ENCODE measurements at regions not wholly inside any gene's neighbourhood (a gene's known extent, or its start where the extent isn't known, plus 50 kb on each side); places are given as distances from the start of the nearest gene placed in this dataset.
"Not testable (repeated sequence)": the region's sequence is repeated elsewhere in the genome, so short reads cannot be mapped to it uniquely, and the experiment has no call there.

- Histone ChIP-seq H3K4me1 (ENCODE audit: insufficient read depth, low read length) (no peaks in the 10 kb centered on the region), H3K9me3 (ENCODE audit: control insufficient read depth, insufficient read depth, low read length) (no peaks in the 10 kb centered on the region), H3K36me3 (ENCODE audit: insufficient read depth, low read length) (no peaks in the 10 kb centered on the region), H3K9ac (ENCODE audit: low read depth, low read length) (no peak overlapping the region)
Observed at GRCh38 chr12:59056966-59057365, 136.7 kb upstream of the LRIG3 start.

- H3K9me3 ChIP-seq (ENCODE audit: control insufficient read depth, insufficient read depth, low read length): no peaks in the 10 kb centered on the region
- H3K4me1 ChIP-seq (ENCODE audit: insufficient read depth, low read length): no peaks in the 10 kb centered on the region
- no peaks in the 10 kb centered on the region for H3K36me3 ChIP-seq (ENCODE audit: insufficient read depth, low read length)
- no peak overlapping the region for H3K9ac ChIP-seq (ENCODE audit: low read depth, low read length)
Observed at GRCh38 chr12:59055204-59055860, 135.0 kb upstream of the LRIG3 start.

GRCh38 chr12:59053266-59053899 lies 133.1 kb upstream of the LRIG3 start:
- not testable (repeated sequence) for H3K9ac ChIP-seq (ENCODE audit: low read depth, low read length); H3K9me3 ChIP-seq (ENCODE audit: control insufficient read depth, insufficient read depth, low read length); H3K36me3 ChIP-seq (ENCODE audit: insufficient read depth, low read length); H3K4me1 ChIP-seq (ENCODE audit: insufficient read depth, low read length)

GRCh38 chr12:59046763-59047534 lies 126.6 kb upstream of the LRIG3 start:
- H3K4me1 ChIP-seq (ENCODE audit: insufficient read depth, low read length): peaks cover 11% of the 10 kb centered on the region; the same call in 1 of the 2 replicates
- no peaks in the 10 kb centered on the region for H3K36me3 ChIP-seq (ENCODE audit: insufficient read depth, low read length)
- H3K9ac ChIP-seq (ENCODE audit: low read depth, low read length): no peak overlapping the region
- H3K9me3 ChIP-seq (ENCODE audit: control insufficient read depth, insufficient read depth, low read length): no peaks in the 10 kb centered on the region

- H3K4me1 ChIP-seq (ENCODE audit: insufficient read depth, low read length): peaks cover 26% of the 10 kb centered on the region; the same call in 1 of the 2 replicates
- H3K9ac ChIP-seq (ENCODE audit: low read depth, low read length): no peak overlapping the region
- H3K9me3 ChIP-seq (ENCODE audit: control insufficient read depth, insufficient read depth, low read length): no peaks in the 10 kb centered on the region
- no peaks in the 10 kb centered on the region for H3K36me3 ChIP-seq (ENCODE audit: insufficient read depth, low read length)
Observed at GRCh38 chr12:59044791-59045190, 124.5 kb upstream of the LRIG3 start.

GRCh38 chr12:59041241-59042121 lies 121.2 kb upstream of the LRIG3 start:
- peaks cover 26% of the 10 kb centered on the region; the same call in 1 of the 2 replicates for H3K4me1 ChIP-seq (ENCODE audit: insufficient read depth, low read length)

GRCh38 chr12:59040656-59041055 lies 120.4 kb upstream of the LRIG3 start:
- Histone ChIP-seq H3K36me3 (ENCODE audit: insufficient read depth, low read length) (no peaks in the 10 kb centered on the region), H3K9me3 (ENCODE audit: control insufficient read depth, insufficient read depth, low read length) (no peaks in the 10 kb centered on the region), H3K9ac (ENCODE audit: low read depth, low read length) (no peak overlapping the region), H3K4me1 (ENCODE audit: insufficient read depth, low read length) (peaks cover 26% of the 10 kb centered on the region; the same call in 1 of the 2 replicates)

More at GRCh38 chr12:59041241-59042121, 121.2 kb upstream of the LRIG3 start:
- H3K36me3 ChIP-seq (ENCODE audit: insufficient read depth, low read length): no peaks in the 10 kb centered on the region
- H3K9me3 ChIP-seq (ENCODE audit: control insufficient read depth, insufficient read depth, low read length): no peaks in the 10 kb centered on the region
- H3K9ac ChIP-seq (ENCODE audit: low read depth, low read length): no peak overlapping the region

- Histone ChIP-seq H3K36me3 (ENCODE audit: insufficient read depth, low read length) (no peaks in the 10 kb centered on the region), H3K9ac (ENCODE audit: low read depth, low read length) (no peak overlapping the region), H3K4me1 (ENCODE audit: insufficient read depth, low read length) (peaks cover 21% of the 10 kb centered on the region; the same call in 1 of the 2 replicates), H3K9me3 (ENCODE audit: control insufficient read depth, insufficient read depth, low read length) (no peaks in the 10 kb centered on the region)
Observed at GRCh38 chr12:59040043-59040442, 119.7 kb upstream of the LRIG3 start.

- H3K4me1 ChIP-seq (ENCODE audit: insufficient read depth, low read length): peaks cover 17% of the 10 kb centered on the region; the same call in 1 of the 2 replicates
- H3K36me3 ChIP-seq (ENCODE audit: insufficient read depth, low read length): no peaks in the 10 kb centered on the region
- no peak overlapping the region for H3K9ac ChIP-seq (ENCODE audit: low read depth, low read length)
- H3K9me3 ChIP-seq (ENCODE audit: control insufficient read depth, insufficient read depth, low read length): no peaks in the 10 kb centered on the region
Observed at GRCh38 chr12:59039005-59039404, 118.7 kb upstream of the LRIG3 start.

- H3K4me1 ChIP-seq (ENCODE audit: insufficient read depth, low read length): peaks cover 17% of the 10 kb centered on the region; the same call in 1 of the 2 replicates
- H3K9me3 ChIP-seq (ENCODE audit: control insufficient read depth, insufficient read depth, low read length): no peaks in the 10 kb centered on the region
- H3K36me3 ChIP-seq (ENCODE audit: insufficient read depth, low read length): no peaks in the 10 kb centered on the region
- H3K9ac ChIP-seq (ENCODE audit: low read depth, low read length): no peak overlapping the region
Observed at GRCh38 chr12:59036973-59037762, 116.9 kb upstream of the LRIG3 start.

GRCh38 chr12:59036347-59036746 lies 116.0 kb upstream of the LRIG3 start:
- H3K4me1 ChIP-seq (ENCODE audit: insufficient read depth, low read length): peaks cover 13% of the 10 kb centered on the region; the same call in 1 of the 2 replicates
- no peak overlapping the region for H3K9ac ChIP-seq (ENCODE audit: low read depth, low read length)
- H3K9me3 ChIP-seq (ENCODE audit: control insufficient read depth, insufficient read depth, low read length): no peaks in the 10 kb centered on the region
- H3K36me3 ChIP-seq (ENCODE audit: insufficient read depth, low read length): no peaks in the 10 kb centered on the region

GRCh38 chr12:59031313-59031712 lies 111.0 kb upstream of the LRIG3 start:
- no peak overlapping the region for H3K9ac ChIP-seq (ENCODE audit: low read depth, low read length)
- H3K4me1 ChIP-seq (ENCODE audit: insufficient read depth, low read length): no peaks in the 10 kb centered on the region
- no peaks in the 10 kb centered on the region for H3K9me3 ChIP-seq (ENCODE audit: control insufficient read depth, insufficient read depth, low read length)
- no peaks in the 10 kb centered on the region for H3K36me3 ChIP-seq (ENCODE audit: insufficient read depth, low read length)

GRCh38 chr12:59030415-59030814 lies 110.1 kb upstream of the LRIG3 start:
- H3K36me3 ChIP-seq (ENCODE audit: insufficient read depth, low read length): no peaks in the 10 kb centered on the region
- H3K4me1 ChIP-seq (ENCODE audit: insufficient read depth, low read length): no peaks in the 10 kb centered on the region
- no peaks in the 10 kb centered on the region for H3K9me3 ChIP-seq (ENCODE audit: control insufficient read depth, insufficient read depth, low read length)
- no peak overlapping the region for H3K9ac ChIP-seq (ENCODE audit: low read depth, low read length)

Measured in ES-I3 (cell line).